ENCODE measurements at regions not wholly inside any gene's neighbourhood (a gene's known extent, or its start where the extent isn't known, plus 50 kb on each side); places are given as distances from the start of the nearest gene placed in this dataset.
"Not testable (repeated sequence)": the region's sequence is repeated elsewhere in the genome, so short reads cannot be mapped to it uniquely, and the experiment has no call there.

GRCh38 chr2:17460371-17461086, 57.7 kb downstream of the RAD51AP2 start:
- no peak for DNase-seq

GRCh38 chr2:17455343-17455742, 62.9 kb downstream of the RAD51AP2 start:
- DNase-seq = no peak

GRCh38 chr2:17446191-17446590, 72.0 kb downstream of the RAD51AP2 start:
- not testable (repeated sequence) for DNase-seq

GRCh38 chr2:17445744-17446143, 72.5 kb downstream of the RAD51AP2 start:
- no peak for DNase-seq

- DNase-seq = no peak
Observed at GRCh38 chr2:17442334-17442733, 75.9 kb downstream of the RAD51AP2 start.

- no peak for DNase-seq
Observed at GRCh38 chr2:17441790-17442189, 76.5 kb downstream of the RAD51AP2 start.

- no peak for DNase-seq
Observed at GRCh38 chr2:17441055-17441771, 77.0 kb downstream of the RAD51AP2 start.

- no peak for DNase-seq
Observed at GRCh38 chr2:17430326-17430725, 87.9 kb downstream of the RAD51AP2 start.

- DNase-seq = no peak
Observed at GRCh38 chr2:17429130-17429529, 89.1 kb downstream of the RAD51AP2 start.

- DNase-seq = no peak
Observed at GRCh38 chr2:17427401-17427800, 90.8 kb downstream of the RAD51AP2 start.

- no peak for DNase-seq
Observed at GRCh38 chr2:17426743-17427142, 91.5 kb downstream of the RAD51AP2 start.

GRCh38 chr2:17422061-17422460, 96.2 kb downstream of the RAD51AP2 start:
- DNase-seq = no peak

- DNase-seq = no peak
Observed at GRCh38 chr2:17416884-17417391, 101.3 kb downstream of the RAD51AP2 start.

- no peak for DNase-seq
Observed at GRCh38 chr2:17413036-17413435, 105.2 kb downstream of the RAD51AP2 start.

GRCh38 chr2:17401096-17401495, 117.1 kb downstream of the RAD51AP2 start:
- DNase-seq = no peak

- no peak for DNase-seq
Observed at GRCh38 chr2:17398770-17399169, 119.5 kb downstream of the RAD51AP2 start.

GRCh38 chr2:17388798-17389197, 129.4 kb downstream of the RAD51AP2 start:
- DNase-seq = no peak

- no peak for DNase-seq
Observed at GRCh38 chr2:17387591-17387990, 130.6 kb downstream of the RAD51AP2 start.

GRCh38 chr2:17386771-17387170, 131.5 kb downstream of the RAD51AP2 start:
- DNase-seq = no peak

GRCh38 chr2:17380003-17380402, 138.2 kb downstream of the RAD51AP2 start:
- DNase-seq = no peak

GRCh38 chr2:17375262-17375661, 143.0 kb downstream of the RAD51AP2 start:
- DNase-seq = no peak

- DNase-seq = no peak
Observed at GRCh38 chr2:17373741-17374140, 144.5 kb downstream of the RAD51AP2 start.

GRCh38 chr2:17373041-17373440, 145.2 kb downstream of the RAD51AP2 start:
- no peak for DNase-seq

GRCh38 chr2:17363846-17364245, 154.4 kb downstream of the RAD51AP2 start:
- DNase-seq = no peak
